ENCODE measurements at regions not wholly inside any gene's neighbourhood (a gene's known extent, or its start where the extent isn't known, plus 50 kb on each side); places are given as distances from the start of the nearest gene placed in this dataset.
A peak's percentile ranks its signal among the peaks of the same experiment; 100 is the strongest.

DNA sequence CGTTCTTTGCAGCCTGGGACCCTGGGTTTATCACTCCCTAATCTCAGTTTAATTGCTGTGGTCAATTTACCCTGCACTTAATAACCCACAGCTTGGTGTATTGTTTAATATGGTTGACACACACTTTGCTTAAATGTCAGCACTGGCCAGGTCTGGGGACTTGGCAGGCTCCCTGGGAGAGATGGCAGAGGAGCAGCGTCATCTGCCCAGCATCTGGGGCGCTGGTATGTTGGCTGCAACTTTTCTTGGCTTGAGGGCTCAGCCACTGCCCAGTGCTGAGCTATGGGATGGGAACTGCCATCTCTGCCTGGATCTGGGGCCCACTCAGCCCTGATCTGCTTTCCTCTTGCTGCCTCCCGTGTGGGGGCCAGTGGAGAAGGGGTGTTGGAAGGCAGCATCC is 115.7 kb upstream of the IRX3 start:
- DNase-seq, result no peak

GRCh38 chr16:54400261-54400660 is 113.7 kb upstream of the IRX3 start:
- DNase-seq, result no peak

DNA sequence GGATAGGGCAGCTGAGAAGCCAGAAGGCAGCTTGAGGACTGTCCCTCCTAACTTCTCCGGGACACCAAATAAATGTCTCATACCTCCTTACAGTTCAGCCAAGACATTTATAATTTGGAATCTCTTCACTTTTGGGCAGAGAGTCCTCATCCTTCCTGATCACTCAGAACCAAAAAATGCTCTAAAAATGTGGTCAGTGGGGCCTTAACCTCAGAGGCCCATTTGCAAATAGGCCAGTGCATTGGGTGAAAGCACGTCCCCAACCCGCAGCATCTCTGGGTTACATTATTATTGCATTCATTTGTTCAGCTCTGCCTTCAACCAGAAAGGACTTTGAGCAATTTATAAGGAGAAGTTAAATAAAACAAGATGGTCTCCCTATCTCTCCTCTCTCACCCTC is 112.4 kb upstream of the IRX3 start:
- no peak for DNase-seq

DNA sequence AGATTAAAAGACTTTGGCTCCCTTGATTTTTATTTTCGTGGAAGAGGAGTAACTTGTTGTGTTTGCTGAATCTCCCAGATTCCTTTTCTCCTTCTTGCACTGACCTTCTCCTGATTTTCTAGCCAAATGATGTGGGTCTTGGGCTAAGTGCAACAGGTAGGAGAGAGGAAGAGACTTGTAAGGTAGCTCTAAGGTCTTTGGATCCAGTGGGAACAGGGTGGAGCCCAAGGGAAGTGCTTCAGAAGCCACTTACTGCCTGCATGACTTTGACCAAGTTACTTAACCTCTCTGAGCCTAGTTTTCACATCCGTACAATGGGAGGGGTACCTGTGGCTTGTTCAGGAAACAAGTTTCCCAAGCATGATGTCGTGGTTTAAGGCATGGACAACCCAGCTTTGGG is 111.3 kb upstream of the IRX3 start:
- no peak for DNase-seq

DNA sequence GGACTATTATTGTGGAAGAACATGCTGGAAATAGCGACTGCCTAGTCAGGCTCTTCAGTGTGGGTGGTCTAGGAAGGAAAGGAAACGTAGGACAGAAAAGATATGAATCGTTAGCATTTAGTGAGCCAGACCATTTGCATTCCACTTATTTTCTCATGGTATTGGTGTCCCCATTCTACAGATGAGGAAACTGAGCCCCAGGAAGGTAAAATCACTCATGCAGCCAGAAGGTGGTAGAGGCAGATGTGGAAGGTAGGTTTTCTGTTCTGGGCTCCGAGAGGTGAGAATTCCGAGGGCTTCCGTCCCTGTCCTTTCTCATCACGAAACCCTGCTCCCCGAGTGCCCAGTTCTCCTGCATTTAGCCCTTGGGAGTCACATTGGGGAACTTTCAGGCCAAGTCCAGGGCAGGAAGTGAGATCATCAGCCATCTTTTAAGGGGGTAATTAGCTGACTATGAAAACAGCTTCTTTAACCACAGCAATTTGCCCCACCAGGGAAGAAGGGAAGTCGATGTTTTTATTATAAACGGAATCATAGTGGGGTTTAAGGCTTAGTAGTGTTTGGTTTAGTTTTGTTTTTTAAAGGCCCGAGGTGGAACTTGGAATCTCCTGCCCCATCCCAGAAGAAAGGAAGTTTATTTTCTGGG is 110.7 kb upstream of the IRX3 start:
- no peak for DNase-seq

GRCh38 chr16:54389836-54390494 is 103.4 kb upstream of the IRX3 start:
- DNase-seq, result no peak

DNA sequence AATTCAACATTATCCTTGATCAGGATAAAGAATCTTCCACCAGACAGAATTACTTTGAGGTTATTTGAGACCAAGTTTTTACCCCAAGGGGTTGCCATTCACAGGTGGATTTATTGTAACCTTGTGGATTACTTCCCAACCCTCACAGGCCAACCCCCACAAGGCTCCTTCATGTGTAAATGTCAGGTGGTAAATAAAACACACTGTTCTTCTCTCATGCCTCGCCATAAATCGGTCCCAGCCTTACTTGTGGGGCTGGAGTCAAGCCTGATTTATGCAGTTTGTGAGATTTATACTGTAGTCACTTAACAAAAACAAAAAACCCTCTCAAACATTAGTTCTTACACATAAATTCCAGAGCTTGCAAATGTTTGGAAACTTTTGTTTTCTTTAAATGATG is 98.6 kb upstream of the IRX3 start:
- no peak for DNase-seq

DNA sequence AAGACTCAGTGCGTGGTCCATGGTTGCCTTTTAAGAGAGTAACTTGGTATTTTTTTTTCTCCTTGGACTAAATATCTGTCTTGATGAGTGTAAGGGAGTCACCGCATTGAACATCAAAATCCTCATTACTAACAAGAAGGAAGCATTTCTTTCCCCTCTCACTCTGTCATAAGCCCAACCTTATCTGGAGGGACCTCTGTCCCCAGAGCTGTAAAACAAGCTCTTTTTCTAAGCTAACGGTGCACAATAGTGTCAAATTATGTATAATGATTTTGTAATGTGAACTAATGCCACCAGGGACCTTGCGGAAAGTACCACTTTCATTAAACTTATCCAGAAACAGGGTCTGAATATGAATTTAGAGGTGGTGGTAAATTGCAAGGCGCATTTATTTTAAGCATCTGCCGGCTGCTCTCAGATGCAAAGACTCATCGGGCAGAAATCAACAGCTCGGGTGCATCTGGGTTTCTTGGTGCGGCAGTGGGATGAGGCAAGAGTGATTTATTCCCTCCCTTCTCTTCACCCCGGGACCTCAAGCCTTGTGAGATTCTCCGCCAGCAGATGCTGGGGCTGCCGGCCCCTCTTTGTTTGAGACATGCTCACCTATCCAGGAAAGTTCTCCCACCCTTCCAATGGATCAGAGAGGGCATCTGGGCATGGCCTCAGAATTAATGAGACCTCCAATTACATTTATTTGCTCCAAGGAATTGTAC is 95.2 kb upstream of the IRX3 start:
- DNase-seq, result no peak

DNA sequence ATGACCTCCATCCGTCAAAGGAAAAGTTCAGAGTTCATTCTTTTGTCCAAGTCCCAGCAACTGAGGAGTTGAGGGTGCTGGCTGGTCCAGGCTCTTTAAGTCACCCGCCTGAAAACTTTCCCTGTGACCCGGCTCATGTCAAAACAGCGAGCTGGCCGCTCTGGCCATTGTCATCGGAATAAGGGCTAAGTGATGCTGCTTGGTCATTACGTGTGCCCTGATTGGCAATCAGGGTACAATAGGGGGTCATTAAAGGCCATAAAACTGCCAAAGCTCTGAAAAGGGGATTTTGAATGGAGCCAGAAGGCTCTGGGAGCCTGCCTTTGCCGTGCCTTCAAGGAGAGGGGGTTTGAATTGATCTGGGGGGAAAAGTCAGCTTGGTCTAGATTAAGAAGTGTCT is 88.5 kb upstream of the IRX3 start:
- no peak for DNase-seq

DNA sequence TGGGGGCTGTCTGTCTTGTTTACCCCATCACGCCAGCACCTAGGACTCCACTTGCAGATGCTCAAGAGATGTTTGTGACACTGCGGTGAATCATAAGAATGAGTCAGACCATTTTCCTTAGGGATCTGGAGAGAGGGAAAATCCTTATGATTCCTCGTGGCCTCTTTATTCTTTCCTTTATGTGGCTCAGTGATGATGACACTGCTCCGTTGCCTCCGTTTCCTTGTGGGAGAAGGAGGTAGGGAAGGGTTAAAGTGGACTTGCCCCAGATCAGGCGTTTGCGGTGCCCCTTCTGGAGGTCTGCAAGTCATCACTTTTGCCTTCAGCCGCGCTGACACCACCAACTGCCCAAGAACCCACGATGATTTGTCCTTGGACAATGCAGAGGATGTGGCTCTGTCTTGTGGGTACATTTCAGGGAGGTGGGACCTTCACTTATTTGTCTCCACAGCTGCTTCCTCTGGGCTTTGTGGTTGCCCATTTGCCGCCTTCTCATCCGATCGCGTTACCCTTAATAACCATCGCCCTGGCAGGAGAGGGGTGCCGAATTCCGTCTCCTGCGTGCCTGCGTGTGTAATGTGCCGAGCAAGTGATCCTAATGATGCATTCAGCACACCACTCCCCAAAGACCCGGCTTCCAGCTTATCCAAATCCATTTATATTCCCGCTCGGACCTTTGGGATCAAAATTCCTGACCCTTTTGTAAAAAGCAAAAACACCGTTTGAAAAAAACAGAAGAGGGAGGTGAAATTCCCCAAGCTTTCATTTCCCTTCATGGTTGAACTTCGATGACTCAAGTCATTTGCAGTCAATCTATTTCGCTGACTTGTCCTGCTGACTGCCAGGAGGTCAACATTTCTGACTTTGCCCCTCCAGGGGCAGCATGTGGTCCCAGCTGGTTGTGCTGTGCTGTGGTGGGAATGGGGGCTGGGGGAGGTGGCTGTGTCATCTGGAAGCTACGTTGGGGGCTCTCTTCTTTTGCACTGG is 87.2 kb upstream of the IRX3 start:
- DNase-seq, result no peak

DNA sequence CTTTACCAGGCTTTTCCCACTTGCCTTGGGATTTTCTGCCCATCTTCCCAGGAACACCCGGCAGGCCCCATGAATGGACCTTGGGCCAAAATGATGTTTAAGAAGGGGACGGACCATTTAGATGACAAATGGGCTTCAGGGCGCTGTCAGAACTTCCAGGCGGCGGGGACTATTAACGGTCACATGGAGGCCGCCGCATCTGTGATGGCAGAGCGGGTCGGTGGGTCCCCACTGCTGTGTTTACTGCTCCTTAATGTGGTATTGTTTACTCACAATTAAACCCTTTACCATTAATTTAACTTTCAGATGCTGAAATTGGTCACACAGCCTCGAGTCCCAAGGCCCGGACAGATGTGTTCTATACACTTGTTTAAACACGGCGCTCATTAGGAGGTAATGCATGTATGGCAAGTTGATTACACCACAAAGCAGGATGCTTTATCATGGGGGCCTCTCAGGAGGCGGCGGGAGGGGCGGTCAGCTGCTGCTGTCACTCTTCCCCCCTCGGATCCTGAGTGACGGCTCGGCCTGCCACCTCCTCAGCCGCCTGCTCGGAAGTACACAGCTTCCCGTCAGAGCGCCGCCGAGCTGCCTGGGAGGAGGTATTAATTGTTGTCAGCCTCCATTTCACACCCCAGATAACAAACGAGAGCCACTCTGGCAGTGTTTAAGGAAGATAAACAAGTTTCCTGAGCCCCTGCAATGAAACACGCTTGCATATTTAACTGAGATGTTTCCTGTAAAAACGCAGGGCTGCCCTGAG is 83.9 kb upstream of the IRX3 start:
- DNase-seq, result peak; percentile 22

- DNase-seq, result no peak
Measured at GRCh38 chr16:54369861-54370260, 83.3 kb upstream of the IRX3 start.

DNA sequence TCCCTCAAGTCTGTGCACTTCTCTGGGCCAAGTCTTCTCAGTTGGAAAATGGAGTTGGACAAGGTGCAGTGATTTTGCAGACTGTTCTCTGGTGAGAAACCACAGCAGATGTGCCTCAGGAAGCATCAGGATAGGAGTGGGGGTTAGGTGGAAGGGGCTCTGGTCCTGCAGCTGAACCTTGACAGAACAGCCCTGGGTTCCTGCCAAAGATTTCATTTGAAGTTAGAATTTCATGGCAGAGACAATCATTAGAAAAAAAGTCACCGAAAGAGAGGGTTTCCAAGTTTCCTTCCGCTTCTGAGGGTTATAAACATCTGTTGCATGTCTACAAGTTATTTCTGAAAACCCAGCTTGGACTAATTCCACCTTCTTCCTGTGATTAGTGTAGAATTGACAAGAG is 80.4 kb upstream of the IRX3 start:
- DNase-seq, result no peak

DNA sequence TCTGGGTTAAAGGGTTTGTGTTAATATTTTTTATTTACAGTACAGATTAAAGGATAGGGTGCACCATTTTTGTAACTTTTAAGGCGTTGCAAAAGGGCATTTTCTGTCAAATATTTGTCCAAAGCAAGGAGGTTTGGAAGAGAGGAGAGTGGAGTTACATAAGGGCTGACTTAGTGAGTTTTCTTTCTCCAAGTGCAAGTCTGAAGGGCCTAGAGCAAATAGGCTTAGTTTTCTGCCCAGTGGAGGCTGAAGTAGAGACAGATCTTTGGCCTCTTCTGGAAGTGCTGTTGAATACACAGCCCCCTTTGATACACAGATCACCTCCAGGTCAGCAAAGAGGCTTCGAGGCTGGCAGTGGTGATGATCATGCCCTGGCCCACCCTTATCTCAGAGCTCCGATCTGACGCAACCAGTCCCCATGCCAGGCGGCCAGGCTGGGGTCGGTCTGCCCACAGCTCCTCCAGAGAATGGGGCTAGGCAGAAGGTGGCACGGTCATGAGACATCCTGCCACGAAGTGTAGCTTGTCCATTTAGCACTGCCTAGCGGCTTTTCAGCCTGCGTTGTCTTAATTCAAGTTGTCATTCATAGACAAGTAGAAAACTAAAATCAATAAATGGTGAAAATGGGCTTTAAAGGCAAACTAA is 79.5 kb upstream of the IRX3 start:
- DNase-seq, result no peak

- DNase-seq, result no peak
Measured at GRCh38 chr16:54363766-54364165, 77.2 kb upstream of the IRX3 start.

DNA sequence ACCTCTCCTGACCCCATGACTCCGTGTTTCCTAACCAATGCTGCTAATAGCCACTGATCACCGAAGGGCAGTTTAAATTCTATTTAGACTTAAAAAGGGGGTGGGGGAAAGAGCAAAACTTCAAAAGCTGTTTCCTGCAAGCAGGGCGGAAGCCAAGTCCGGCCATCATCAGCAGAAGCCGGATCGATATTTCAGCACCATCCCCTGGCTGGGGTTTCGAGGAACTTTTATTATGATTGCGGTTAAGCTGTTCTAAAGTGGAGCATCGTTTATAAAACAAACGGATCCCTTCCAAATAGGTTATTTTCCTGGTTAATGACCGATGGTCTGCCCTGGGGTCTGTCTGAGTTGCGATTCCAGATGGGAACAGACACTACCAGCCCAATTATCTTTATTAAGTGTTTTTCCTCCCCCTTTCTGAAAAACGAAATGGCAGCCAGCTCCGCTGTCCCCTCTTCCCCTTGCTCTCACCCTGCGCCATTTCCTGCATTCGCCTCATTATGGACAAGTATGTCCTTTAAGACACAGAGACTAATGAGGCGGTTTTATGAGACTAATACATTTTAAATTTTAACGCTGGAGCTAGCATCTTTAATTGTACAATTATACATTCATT is 76.1 kb upstream of the IRX3 start:
- DNase-seq, result no peak

GRCh38 chr16:54361246-54361645 is 74.7 kb upstream of the IRX3 start:
- no peak for DNase-seq

DNA sequence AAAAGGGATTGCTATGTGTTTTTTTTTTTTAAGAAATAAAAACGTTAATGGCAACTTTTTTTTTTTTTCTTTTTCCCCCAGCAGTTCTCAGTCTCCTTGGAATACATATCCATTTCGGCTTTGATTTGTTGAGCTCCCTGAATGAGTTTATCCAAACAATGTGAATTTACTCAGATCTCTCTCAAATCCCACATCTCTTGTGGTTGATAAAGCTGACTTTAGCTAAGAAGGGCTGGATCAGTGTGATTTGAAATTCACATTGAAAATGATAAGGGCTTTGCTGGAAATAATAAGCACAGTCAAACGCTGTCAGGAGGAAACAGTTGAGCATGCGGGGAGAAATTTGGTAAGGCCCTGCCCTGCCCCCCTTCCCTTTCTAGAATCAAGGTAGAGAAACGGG is 74.1 kb upstream of the IRX3 start:
- no peak for DNase-seq

- no peak for DNase-seq
Measured at GRCh38 chr16:54359555-54359954, 73.0 kb upstream of the IRX3 start.

- no peak for DNase-seq
Measured at GRCh38 chr16:54359081-54359480, 72.5 kb upstream of the IRX3 start.

DNA sequence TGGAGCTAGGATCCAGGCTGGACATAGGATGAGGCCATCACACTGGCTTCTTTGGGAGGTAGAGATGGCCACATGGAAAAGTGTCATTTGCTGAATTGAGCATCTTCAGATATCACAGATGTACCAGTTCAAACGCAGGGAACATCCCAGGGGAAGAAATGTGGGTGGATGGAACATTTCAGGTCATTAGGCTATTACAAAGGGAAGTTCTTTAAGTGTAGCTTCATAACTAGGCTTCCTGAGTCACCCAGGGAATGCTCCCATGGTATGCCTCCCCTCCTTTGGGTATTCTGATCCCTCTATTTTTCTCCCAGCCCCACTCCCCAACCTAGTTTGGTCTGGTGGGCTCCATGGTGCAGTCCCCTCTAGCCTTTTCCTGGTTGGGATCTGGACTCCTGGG is 69.8 kb upstream of the IRX3 start:
- no peak for DNase-seq
